ENCODE measurements at regions not wholly inside any gene's neighbourhood (a gene's known extent, or its start where the extent isn't known, plus 50 kb on each side); places are given as distances from the start of the nearest gene placed in this dataset.
"Not testable (repeated sequence)": the region's sequence is repeated elsewhere in the genome, so short reads cannot be mapped to it uniquely, and the experiment has no call there.

- TF ChIP-seq, protein P1, sequence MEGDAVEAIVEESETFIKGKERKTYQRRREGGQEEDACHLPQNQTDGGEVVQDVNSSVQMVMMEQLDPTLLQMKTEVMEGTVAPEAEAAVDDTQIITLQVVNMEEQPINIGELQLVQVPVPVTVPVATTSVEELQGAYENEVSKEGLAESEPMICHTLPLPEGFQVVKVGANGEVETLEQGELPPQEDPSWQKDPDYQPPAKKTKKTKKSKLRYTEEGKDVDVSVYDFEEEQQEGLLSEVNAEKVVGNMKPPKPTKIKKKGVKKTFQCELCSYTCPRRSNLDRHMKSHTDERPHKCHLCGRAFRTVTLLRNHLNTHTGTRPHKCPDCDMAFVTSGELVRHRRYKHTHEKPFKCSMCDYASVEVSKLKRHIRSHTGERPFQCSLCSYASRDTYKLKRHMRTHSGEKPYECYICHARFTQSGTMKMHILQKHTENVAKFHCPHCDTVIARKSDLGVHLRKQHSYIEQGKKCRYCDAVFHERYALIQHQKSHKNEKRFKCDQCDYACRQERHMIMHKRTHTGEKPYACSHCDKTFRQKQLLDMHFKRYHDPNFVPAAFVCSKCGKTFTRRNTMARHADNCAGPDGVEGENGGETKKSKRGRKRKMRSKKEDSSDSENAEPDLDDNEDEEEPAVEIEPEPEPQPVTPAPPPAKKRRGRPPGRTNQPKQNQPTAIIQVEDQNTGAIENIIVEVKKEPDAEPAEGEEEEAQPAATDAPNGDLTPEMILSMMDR (IDR thresholded peaks at IDR 0.05), result not testable (repeated sequence)
- not testable (repeated sequence) for TF ChIP-seq POLR2A, POLR2AphosphoS5, EP300 (IDR thresholded peaks at IDR 0.05)
Observed at GRCh38 chr9:109663978-109664377, 116.0 kb upstream of the PALM2AKAP2 start.
